ENCODE measurements at regions not wholly inside any gene's neighbourhood (a gene's known extent, or its start where the extent isn't known, plus 50 kb on each side); places are given as distances from the start of the nearest gene placed in this dataset.

- Mint-ChIP-seq H3K4me1 (peaks cover 5% of the 10 kb centered on the region), H3K36me3 (ENCODE audit: low read depth) (no peaks in the 10 kb centered on the region), H3K4me3 (no peak overlapping the region), H3K27ac (no peak overlapping the region), H3K27me3 (ENCODE audit: insufficient read depth) (peaks cover 8% of the 10 kb centered on the region), H3K9me3 (no peaks in the 10 kb centered on the region)
- DNase-seq = no peak
- no peaks in the 10 kb centered on the region for H3K9me3 ChIP-seq (ENCODE audit: control insufficient read depth, low read length)
- no peak overlapping the region for H3K27ac ChIP-seq (ENCODE audit: low read depth, low read length)
- H3K27me3 ChIP-seq (ENCODE audit: control insufficient read depth, insufficient read depth, low read length, poor library complexity, severe bottlenecking) = no peaks in the 10 kb centered on the region
- H3K36me3 ChIP-seq (ENCODE audit: control insufficient read depth, insufficient read depth, low read length) = no peaks in the 10 kb centered on the region
- no peak overlapping the region for H3K9ac ChIP-seq (ENCODE audit: extremely low read depth, low read length, poor library complexity, severe bottlenecking)
- WGBS, 2 experiments (ENCODE audit: insufficient coverage in 1 of 2, insufficient read length in 1 of 2) = 83 to 90% methylated on average over 2 of the region's 2 CpGs
- TF ChIP-seq CTCF (conservative IDR thresholded peaks at IDR 0.05) = no peak
- no peak overlapping the region for H3K4me3 ChIP-seq (ENCODE audit: low read length)
- no peaks in the 10 kb centered on the region for H3K4me1 ChIP-seq (ENCODE audit: control insufficient read depth, insufficient read depth, low read length)
Observed at GRCh38 chr4:104973708-104974107, 173.0 kb upstream of the TET2 start.

- Mint-ChIP-seq H3K4me3 (no peak overlapping the region), H3K27me3 (ENCODE audit: insufficient read depth) (peaks cover 10% of the 10 kb centered on the region), H3K36me3 (ENCODE audit: low read depth) (no peaks in the 10 kb centered on the region), H3K9me3 (no peaks in the 10 kb centered on the region), H3K27ac (no peak overlapping the region), H3K4me1 (peaks cover 5% of the 10 kb centered on the region)
- no peak for TF ChIP-seq CTCF (conservative IDR thresholded peaks at IDR 0.05)
- Histone ChIP-seq H3K4me1 (ENCODE audit: control insufficient read depth, insufficient read depth, low read length) (no peaks in the 10 kb centered on the region), H3K9me3 (ENCODE audit: control insufficient read depth, low read length) (no peaks in the 10 kb centered on the region), H3K27me3 (ENCODE audit: control insufficient read depth, insufficient read depth, low read length, poor library complexity, severe bottlenecking) (no peaks in the 10 kb centered on the region), H3K27ac (ENCODE audit: low read depth, low read length) (no peak overlapping the region), H3K9ac (ENCODE audit: extremely low read depth, low read length, poor library complexity, severe bottlenecking) (no peak overlapping the region), H3K4me3 (ENCODE audit: low read length) (no peak overlapping the region), H3K36me3 (ENCODE audit: control insufficient read depth, insufficient read depth, low read length) (no peaks in the 10 kb centered on the region)
- no peak for DNase-seq
- WGBS, 2 experiments (ENCODE audit: insufficient coverage in 1 of 2, insufficient read length in 1 of 2) = 86% methylated on average over 1 of the region's 1 CpG; no CpG with 5 or more reads in 1 of the 2 experiments
Observed at GRCh38 chr4:104975617-104976016, 171.1 kb upstream of the TET2 start.

- no peak overlapping the region for H3K27ac Mint-ChIP-seq
- TF ChIP-seq CTCF (conservative IDR thresholded peaks at IDR 0.05) = no peak
- Histone ChIP-seq H3K9me3 (ENCODE audit: control insufficient read depth, low read length) (no peaks in the 10 kb centered on the region), H3K9ac (ENCODE audit: extremely low read depth, low read length, poor library complexity, severe bottlenecking) (no peak overlapping the region), H3K27ac (ENCODE audit: low read depth, low read length) (no peak overlapping the region), H3K27me3 (ENCODE audit: control insufficient read depth, insufficient read depth, low read length, poor library complexity, severe bottlenecking) (no peaks in the 10 kb centered on the region), H3K4me1 (ENCODE audit: control insufficient read depth, insufficient read depth, low read length) (no peaks in the 10 kb centered on the region), H3K4me3 (ENCODE audit: low read length) (no peak overlapping the region), H3K36me3 (ENCODE audit: control insufficient read depth, insufficient read depth, low read length) (no peaks in the 10 kb centered on the region)
- whole genome bisulfite sequencing, 2 experiments (ENCODE audit: insufficient coverage in 1 of 2, insufficient read length in 1 of 2) = 79 to 89% methylated on average over 1 to 2 of the region's 2 CpGs
- no peak for DNase-seq
- H3K27me3 Mint-ChIP-seq (ENCODE audit: insufficient read depth) = peaks cover 9% of the 10 kb centered on the region
- H3K9me3 Mint-ChIP-seq = no peaks in the 10 kb centered on the region
- H3K36me3 Mint-ChIP-seq (ENCODE audit: low read depth) = no peaks in the 10 kb centered on the region
- peaks cover 5% of the 10 kb centered on the region for H3K4me1 Mint-ChIP-seq
- H3K4me3 Mint-ChIP-seq = no peak overlapping the region
Observed at GRCh38 chr4:104976262-104976661, 170.4 kb upstream of the TET2 start.
